Breast epithelium (tissue), 3 donors: ENCODE measurements at regions not wholly inside any gene's neighbourhood (a gene's known extent, or its start where the extent isn't known, plus 50 kb on each side); places are given as distances from the start of the nearest gene placed in this dataset.

Experiments used
- CTCF ChIP-seq, 3 donors: fragments of 450-650 bp; IDR thresholded peaks; one replicate each; pipeline ENCODE4 v1.5.1; 2016 to 2017; ENCODE audit warnings: antibody characterized with exemption in 3 of 3, mild to moderate bottlenecking in 3 of 3, moderate library complexity in 3 of 3
- POLR2AphosphoS5 ChIP-seq, 3 donors: sonication (generic); formaldehyde crosslinking; IDR thresholded peaks; one replicate each; pipeline ENCODE4 v1.6.1; 2017; ENCODE audit warnings: antibody characterized with exemption in 3 of 3

- TF ChIP-seq CTCF (IDR thresholded peaks at IDR 0.05) (no peak), POLR2AphosphoS5 (IDR thresholded peaks at IDR 0.05) (no peak)
These were observed 70.0 kb upstream of the ZNF644 start for GRCh38 chr1:91091812-91092211.
